H1 (cell line): ENCODE measurements at regions not wholly inside any gene's neighbourhood (a gene's known extent, or its start where the extent isn't known, plus 50 kb on each side); places are given as distances from the start of the nearest gene placed in this dataset.

Experiments
- CTCF ChIA-PET: fragments of 300-600 bp; sonication (Branson Sonifier 250); formaldehyde crosslinking; loops from one replicate; lab custom pipeline; 2021; ENCODE audit not compliant: partially characterized antibody; lab: Charles Lee
- POLR2A ChIA-PET: fragments of 300-600 bp; sonication (Branson Sonifier 250); formaldehyde crosslinking; loops from one replicate; lab custom pipeline; 2021; ENCODE audit warnings: inconsistent platforms; ENCODE audit not compliant: partially characterized antibody; lab: Charles Lee
- DNase-seq, 2 experiments: peaks; one replicate each; pipeline versions ENCODE4 v3.0.0 to v3.0.0-alpha.2; 2010 to 2022; ENCODE audit warnings: low spot score in 2 of 2, low read depth in 1 of 2, mixed read lengths in 1 of 2
- FAIRE-seq: peaks from 2 replicates; lab custom pipeline; 2011; peaks lifted over from hg19 to GRCh38; lab: Jason Lieb, UNC
- H2AFZ ChIP-seq: 2 replicates; pipeline ENCODE4 v1.8.1; 2012; ENCODE audit warnings: low read length, inconsistent platforms
- H2AK5ac ChIP-seq: 2 replicates; pipeline ENCODE4 v1.6.1; 2013; ENCODE audit warnings: low read depth, low read length
- H2BK120ac ChIP-seq: replicated peaks from 2 replicates; pipeline ENCODE3; 2013; ENCODE audit warnings: low read depth, low read length, inconsistent platforms
- H2BK12ac ChIP-seq: 2 replicates; pipeline ENCODE4 v1.6.1; 2013; ENCODE audit warnings: low read depth, low read length
- H2BK15ac ChIP-seq: 2 replicates; pipeline ENCODE4 v1.6.1; 2013; ENCODE audit warnings: low read length
- H2BK20ac ChIP-seq: 2 replicates; pipeline ENCODE4 v1.6.1; 2013; ENCODE audit warnings: low read length
- H2BK5ac ChIP-seq: 2 replicates; pipeline ENCODE4 v1.6.1; 2013; ENCODE audit warnings: low read depth, low read length
- H3K14ac ChIP-seq: 2 replicates; pipeline ENCODE4 v1.6.1; 2013; ENCODE audit warnings: inconsistent platforms; ENCODE audit not compliant: insufficient read length
- H3K18ac ChIP-seq: 2 replicates; pipeline ENCODE4 v1.6.1; 2013; ENCODE audit warnings: low read length; ENCODE audit errors: extremely low read depth
- H3K23ac ChIP-seq: 2 replicates; pipeline ENCODE4 v1.6.1; 2013; ENCODE audit warnings: inconsistent platforms; ENCODE audit not compliant: insufficient read length
- H3K23me2 ChIP-seq: 2 replicates; pipeline ENCODE4 v1.6.1; 2013; ENCODE audit warnings: low read depth, low read length
- H3K27ac ChIP-seq: 2 replicates; pipeline ENCODE4 v1.6.1; 2011; ENCODE audit warnings: low read depth, low read length, inconsistent platforms
- H3K27me3 ChIP-seq, 4 experiments: replicated peaks in 1 of 4; 1 replicate in 1 of 4; 2 replicates in 3 of 4; pipeline versions ENCODE4 v1.6.1 to v1.8.1; 2011 to 2013; ENCODE audit warnings: low read length in 3 of 4, mild to moderate bottlenecking in 3 of 4, inconsistent platforms in 2 of 4, mixed read lengths in 2 of 4, moderate library complexity in 1 of 4; ENCODE audit not compliant: control insufficient read depth in 3 of 4, insufficient read depth in 3 of 4; ENCODE audit errors: extremely low read depth in 1 of 4
- H3K36me3 ChIP-seq, 4 experiments: 2 replicates each; pipeline versions ENCODE4 v1.6.1 to v1.8.1; 2011 to 2013; ENCODE audit warnings: mild to moderate bottlenecking in 4 of 4, low read length in 3 of 4, moderate library complexity in 2 of 4, control low read depth in 1 of 4, inconsistent platforms in 1 of 4; ENCODE audit not compliant: insufficient read depth in 4 of 4, control insufficient read depth in 2 of 4
- H3K4ac ChIP-seq: replicated peaks from 2 replicates; pipeline ENCODE3; 2013; ENCODE audit warnings: low read length, low read depth, mixed read lengths, inconsistent platforms; ENCODE audit not compliant: insufficient read length
- H3K4me1 ChIP-seq, 4 experiments: replicated peaks in 1 of 4; 1 replicate in 1 of 4; 2 replicates in 3 of 4; pipeline versions ENCODE4 v1.6.1 to v1.8.1; 2011 to 2013; ENCODE audit warnings: low read length in 3 of 4, inconsistent platforms in 2 of 4, mixed read lengths in 1 of 4; ENCODE audit not compliant: insufficient read depth in 4 of 4, control insufficient read depth in 3 of 4
- H3K4me2 ChIP-seq, 2 experiments: 2 replicates each; pipeline versions ENCODE4 v1.6.1 to v1.8.1; 2011 to 2013; ENCODE audit warnings: low read depth in 2 of 2, low read length in 2 of 2, control low read depth in 1 of 2, inconsistent platforms in 1 of 2, mild to moderate bottlenecking in 1 of 2; ENCODE audit not compliant: insufficient read depth in 1 of 2
- H3K4me3 ChIP-seq, 4 experiments: fragments of 200-600, 300-600 bp in 1 of 4; sonication (generic), shearing (Covaris generic), sonication (Bioruptor Twin) in 1 of 4; 2 replicates each; pipeline versions ENCODE4 v1.5.1 to v1.8.1; 2011 to 2016; ENCODE audit warnings: low read length in 4 of 4, low read depth in 3 of 4, control low read depth in 2 of 4, inconsistent platforms in 2 of 4, mild to moderate bottlenecking in 2 of 4, mixed read lengths in 1 of 4, moderate library complexity in 1 of 4; ENCODE audit not compliant: insufficient read depth in 2 of 4; ENCODE audit errors: extremely low read depth in 1 of 4
- H3K56ac ChIP-seq: replicated peaks from 2 replicates; pipeline ENCODE3; 2013; ENCODE audit warnings: low read depth, mild to moderate bottlenecking, mixed read lengths, low read length, inconsistent platforms; ENCODE audit not compliant: insufficient read length
- H3K79me1 ChIP-seq: 2 replicates; pipeline ENCODE4 v1.6.1; 2013; ENCODE audit warnings: low read depth, low read length, control low read depth
- H3K79me2 ChIP-seq, 2 experiments: 2 replicates each; pipeline versions ENCODE4 v1.6.1 to v1.8.1; 2012 to 2013; ENCODE audit warnings: low read length in 2 of 2, mild to moderate bottlenecking in 2 of 2, inconsistent platforms in 1 of 2; ENCODE audit not compliant: insufficient read depth in 2 of 2, control insufficient read depth in 1 of 2
- H3K9ac ChIP-seq, 4 experiments: replicated peaks in 1 of 4; 1 replicate in 1 of 4; 2 replicates in 3 of 4; pipeline versions ENCODE4 v1.6.1 to v1.8.1; 2011 to 2013; ENCODE audit warnings: low read depth in 3 of 4, low read length in 3 of 4, control low read depth in 2 of 4, mild to moderate bottlenecking in 2 of 4, moderate library complexity in 2 of 4, inconsistent platforms in 1 of 4; ENCODE audit errors: extremely low read depth in 1 of 4
- H3K9me3 ChIP-seq, 2 experiments: 2 replicates each; pipeline versions ENCODE4 v1.6.1 to v1.8.1; 2012 to 2013; ENCODE audit warnings: mild to moderate bottlenecking in 2 of 2, moderate library complexity in 2 of 2, control low read depth in 1 of 2, inconsistent platforms in 1 of 2, low read depth in 1 of 2, low read length in 1 of 2, mixed read lengths in 1 of 2; ENCODE audit not compliant: insufficient read depth in 2 of 2
- H4K20me1 ChIP-seq, 2 experiments: replicated peaks in 1 of 2; 2 replicates each; pipeline versions ENCODE3 to v1.8.1; 2011 to 2013; ENCODE audit warnings: inconsistent platforms in 2 of 2, low read length in 2 of 2, mild to moderate bottlenecking in 1 of 2; ENCODE audit not compliant: insufficient read depth in 2 of 2, control insufficient read depth in 1 of 2
- H4K5ac ChIP-seq: 2 replicates; pipeline ENCODE4 v1.6.1; 2013; ENCODE audit warnings: low read length, low read depth, mixed read lengths, inconsistent platforms; ENCODE audit not compliant: insufficient read length
- H4K8ac ChIP-seq: 2 replicates; pipeline ENCODE4 v1.8.0; 2013; ENCODE audit warnings: mild to moderate bottlenecking, moderate library complexity, low read length, inconsistent platforms; ENCODE audit not compliant: insufficient read depth; ENCODE audit errors: extremely low read depth
- H4K91ac ChIP-seq: replicated peaks from 2 replicates; pipeline ENCODE3; 2013; ENCODE audit warnings: low read length, mixed read lengths, inconsistent platforms; ENCODE audit not compliant: insufficient read length
- ATF3 ChIP-seq: IDR thresholded peaks from 2 replicates; pipeline ENCODE4 v1.6.1; 2011; ENCODE audit warnings: low read depth, mild to moderate bottlenecking, low read length; ENCODE audit not compliant: insufficient read depth
- BRCA1 ChIP-seq: IDR thresholded peaks from 2 replicates; pipeline ENCODE4 v1.6.1; 2012; ENCODE audit warnings: low read depth, low read length, improper control_type of control experiment
- CHD2 ChIP-seq: IDR thresholded peaks from 2 replicates; pipeline ENCODE4 v1.6.1; 2012; ENCODE audit warnings: low read length, improper control_type of control experiment
- CREB1 ChIP-seq: IDR thresholded peaks from 2 replicates; pipeline ENCODE4 v1.6.1; 2012; ENCODE audit warnings: inconsistent platforms
- E2F6 ChIP-seq: IDR thresholded peaks from 2 replicates; pipeline ENCODE4 v1.6.1; 2012; ENCODE audit warnings: inconsistent platforms
- HDAC6 ChIP-seq: IDR thresholded peaks from one replicate; pipeline ENCODE4 v1.7.1; 2012; ENCODE audit warnings: low read depth, mild to moderate bottlenecking, inconsistent platforms, low read length, moderate library complexity
- KDM4A ChIP-seq: IDR thresholded peaks from one replicate; pipeline ENCODE4 v1.7.1; 2012; ENCODE audit warnings: low read depth, mild to moderate bottlenecking, moderate library complexity, low read length, inconsistent platforms; ENCODE audit not compliant: severe bottlenecking
- RFX5 ChIP-seq: IDR thresholded peaks from 2 replicates; pipeline ENCODE4 v1.6.1; 2011; ENCODE audit warnings: low read depth, low read length, improper control_type of control experiment, borderline replicate concordance
- SP2 ChIP-seq: IDR thresholded peaks from 2 replicates; pipeline ENCODE4 v1.6.1; 2012; ENCODE audit warnings: mild to moderate bottlenecking, low read length, inconsistent platforms
- SP4 ChIP-seq: IDR thresholded peaks from 2 replicates; pipeline ENCODE4 v1.6.1; 2012; ENCODE audit warnings: low read length, inconsistent platforms
- TAF7 ChIP-seq: optimal IDR thresholded peaks from 2 replicates; pipeline ENCODE3; 2011; ENCODE audit warnings: low read depth, mild to moderate bottlenecking, inconsistent platforms, low read length, moderate library complexity, borderline replicate concordance
- USF2 ChIP-seq: IDR thresholded peaks from 2 replicates; pipeline ENCODE4 v1.6.1; 2011; ENCODE audit warnings: low read length, improper control_type of control experiment
- WGBS, 2 experiments: shearing (Covaris generic) in 1 of 2; methylation state at CpG; one replicate each; pipeline versions ENCODE4 v1.1.6 to v1.1.7; 2013 to 2015; ENCODE audit warnings: low lambda C conversion rate in 2 of 2, mixed read lengths in 2 of 2, inconsistent platforms in 1 of 2, low coverage in 1 of 2, missing lambda C conversion rate in 1 of 2; ENCODE audit not compliant: insufficient replicate concordance in 2 of 2, insufficient coverage in 1 of 2, insufficient read length in 1 of 2; ENCODE audit errors: extremely low coverage in 1 of 2, missing lambda C conversion rate in 1 of 2; 5-methylcytosine and 5-hydroxymethylcytosine counted together

- H3K27ac ChIP-seq, result no peak overlapping the region
- H4K20me1 ChIP-seq, result peaks cover 0 to 5% of the 10 kb centered on the region in 2 experiments
- FAIRE-seq (no peak), DNase-seq (no peak)
- H4K5ac ChIP-seq, result no peak overlapping the region
- no peak overlapping the region for H4K8ac ChIP-seq
- H4K91ac ChIP-seq, result no peak overlapping the region
- CTCF ChIA-PET, result no interaction called here
- H3K9me3 ChIP-seq, result peaks cover 11 to 23% of the 10 kb centered on the region in 2 experiments
- H3K4me1 ChIP-seq, result no peaks in the 10 kb centered on the region
- no peak overlapping the region for H3K4me3 ChIP-seq
- H3K56ac ChIP-seq, result no peak overlapping the region
- no peak overlapping the region for H2BK5ac ChIP-seq
- H3K14ac ChIP-seq, result no peak overlapping the region
- H2BK12ac ChIP-seq, result no peak overlapping the region
- H3K4me2 ChIP-seq, result no peak overlapping the region
- 0 out of 2 replicates have a peak, but pooled peaks cover 5% of the 10 kb centered on the region for H3K23me2 ChIP-seq
- no peak overlapping the region for H3K18ac ChIP-seq
- no peaks in the 10 kb centered on the region for H3K79me2 ChIP-seq
- H2AFZ ChIP-seq, result no peak overlapping the region
- H2BK20ac ChIP-seq, result no peak overlapping the region
- H2BK15ac ChIP-seq, result no peak overlapping the region
- 95% methylated on average over 20 of the region's 20 CpGs; no CpG with 5 or more reads in 1 of the 2 experiments for WGBS, 2 experiments
- H3K27me3 ChIP-seq, result no peaks in the 10 kb centered on the region
- no peak overlapping the region for H2AK5ac ChIP-seq
- no peak overlapping the region for H3K9ac ChIP-seq
- no peaks in the 10 kb centered on the region for H3K79me1 ChIP-seq
- no peaks in the 10 kb centered on the region for H3K36me3 ChIP-seq
- H3K4ac ChIP-seq, result no peak overlapping the region
- no peak overlapping the region for H3K23ac ChIP-seq
- no peak overlapping the region for H2BK120ac ChIP-seq
- POLR2A ChIA-PET, result no interaction called here
- no peak for TF ChIP-seq CREB1
- TF ChIP-seq USF2, result no peak
- TF ChIP-seq RFX5, result no peak
- no peak for TF ChIP-seq SP2
- no peak for TF ChIP-seq ATF3
- TF ChIP-seq SP4, result no peak
- TF ChIP-seq CHD2, result no peak
- TF ChIP-seq KDM4A, result no peak
- no peak for TF ChIP-seq BRCA1
- no peak for TF ChIP-seq HDAC6
- no peak for TF ChIP-seq E2F6
- no peak for TF ChIP-seq TAF7
Observed at GRCh38 chr6:169388395-169389166, 134.9 kb upstream of the THBS2 start.
